ENCODE measurements at regions not wholly inside any gene's neighbourhood (a gene's known extent, or its start where the extent isn't known, plus 50 kb on each side); places are given as distances from the start of the nearest gene placed in this dataset.

DNA sequence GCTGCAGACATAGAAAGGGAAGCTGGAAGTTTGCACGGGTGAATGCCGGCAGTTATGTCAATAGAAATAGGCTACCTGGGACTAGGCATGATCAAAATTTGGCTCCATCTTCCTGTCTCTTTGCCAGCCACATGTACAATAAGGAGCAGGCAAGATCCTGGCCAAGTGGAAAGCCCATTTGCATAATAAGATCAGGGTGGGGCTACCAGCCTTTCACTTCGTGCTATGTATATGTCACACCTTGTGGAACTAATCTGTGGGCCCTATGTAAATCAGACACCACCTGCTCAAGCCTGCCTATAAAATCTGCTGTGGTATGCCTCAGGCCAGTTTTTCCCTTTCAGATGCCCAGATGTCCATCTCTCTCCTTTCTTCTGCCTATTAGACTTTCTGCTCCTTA is 79.3 kb upstream of the DRD2 start:
- TF ChIP-seq, protein P1, sequence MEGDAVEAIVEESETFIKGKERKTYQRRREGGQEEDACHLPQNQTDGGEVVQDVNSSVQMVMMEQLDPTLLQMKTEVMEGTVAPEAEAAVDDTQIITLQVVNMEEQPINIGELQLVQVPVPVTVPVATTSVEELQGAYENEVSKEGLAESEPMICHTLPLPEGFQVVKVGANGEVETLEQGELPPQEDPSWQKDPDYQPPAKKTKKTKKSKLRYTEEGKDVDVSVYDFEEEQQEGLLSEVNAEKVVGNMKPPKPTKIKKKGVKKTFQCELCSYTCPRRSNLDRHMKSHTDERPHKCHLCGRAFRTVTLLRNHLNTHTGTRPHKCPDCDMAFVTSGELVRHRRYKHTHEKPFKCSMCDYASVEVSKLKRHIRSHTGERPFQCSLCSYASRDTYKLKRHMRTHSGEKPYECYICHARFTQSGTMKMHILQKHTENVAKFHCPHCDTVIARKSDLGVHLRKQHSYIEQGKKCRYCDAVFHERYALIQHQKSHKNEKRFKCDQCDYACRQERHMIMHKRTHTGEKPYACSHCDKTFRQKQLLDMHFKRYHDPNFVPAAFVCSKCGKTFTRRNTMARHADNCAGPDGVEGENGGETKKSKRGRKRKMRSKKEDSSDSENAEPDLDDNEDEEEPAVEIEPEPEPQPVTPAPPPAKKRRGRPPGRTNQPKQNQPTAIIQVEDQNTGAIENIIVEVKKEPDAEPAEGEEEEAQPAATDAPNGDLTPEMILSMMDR (IDR thresholded peaks at IDR 0.05): no peak
- no peak for TF ChIP-seq POLR2A (IDR thresholded peaks at IDR 0.05)

Data from heart left ventricle (tissue), 13 donors.